SK-N-SH (cell line): ENCODE measurements at regions not wholly inside any gene's neighbourhood (a gene's known extent, or its start where the extent isn't known, plus 50 kb on each side); places are given as distances from the start of the nearest gene placed in this dataset.

Experiments
- CHD2 ChIP-seq: fragments of 150-350 bp; IDR thresholded peaks from 2 replicates; pipeline ENCODE4 v1.6.1; 2018; ENCODE audit warnings: low read length; ENCODE audit not compliant: partially characterized antibody
- POLR2AphosphoS5 ChIP-seq: IDR thresholded peaks from 2 replicates; pipeline ENCODE4 v1.6.1; 2012; ENCODE audit warnings: low read depth, low read length
- RXRA ChIP-seq: IDR thresholded peaks from 2 replicates; pipeline ENCODE4 v1.4.0; 2012; ENCODE audit warnings: low read depth, mild to moderate bottlenecking, borderline replicate concordance
- TCF12 ChIP-seq: IDR thresholded peaks from 2 replicates; pipeline ENCODE4 v1.4.0; 2012

GRCh38 chr6:45738057-45738455 lies 277.6 kb downstream of the CLIC5 start:
- TF ChIP-seq RXRA (no peak), CHD2 (no peak), TCF12 (no peak), POLR2AphosphoS5 (no peak)
